ENCODE measurements at regions not wholly inside any gene's neighbourhood (a gene's known extent, or its start where the extent isn't known, plus 50 kb on each side); places are given as distances from the start of the nearest gene placed in this dataset.

- no peak for DNase-seq
Measured at GRCh38 chr1:243943671-243944428, 93.8 kb upstream of the AKT3 start.

- peak; percentile 19 for DNase-seq
Measured at GRCh38 chr1:243942196-243943150, 92.4 kb upstream of the AKT3 start.

- no peak for DNase-seq
Measured at GRCh38 chr1:243940451-243940850, 90.4 kb upstream of the AKT3 start.

- DNase-seq, result no peak
Measured at GRCh38 chr1:243939167-243939848, 89.3 kb upstream of the AKT3 start.

- DNase-seq, result no peak
Measured at GRCh38 chr1:243938208-243938607, 88.2 kb upstream of the AKT3 start.

- DNase-seq, result no peak
Measured at GRCh38 chr1:243933495-243933894, 83.5 kb upstream of the AKT3 start.

- no peak for DNase-seq
Measured at GRCh38 chr1:243931957-243932356, 81.9 kb upstream of the AKT3 start.

- no peak for DNase-seq
Measured at GRCh38 chr1:243930822-243931671, 81.0 kb upstream of the AKT3 start.

GRCh38 chr1:243927381-243927780 lies 77.3 kb upstream of the AKT3 start:
- no peak for DNase-seq

GRCh38 chr1:243926803-243927245 lies 76.8 kb upstream of the AKT3 start:
- DNase-seq, result no peak

GRCh38 chr1:243926299-243926698 lies 76.3 kb upstream of the AKT3 start:
- DNase-seq, result no peak

GRCh38 chr1:243924588-243925349 lies 74.7 kb upstream of the AKT3 start:
- DNase-seq, result no peak

GRCh38 chr1:243924188-243924587 lies 74.1 kb upstream of the AKT3 start:
- no peak for DNase-seq

GRCh38 chr1:243923292-243924171 lies 73.5 kb upstream of the AKT3 start:
- no peak for DNase-seq

- DNase-seq, result no peak
Measured at GRCh38 chr1:243921111-243921510, 71.1 kb upstream of the AKT3 start.

GRCh38 chr1:243917863-243918565 lies 68.0 kb upstream of the AKT3 start:
- DNase-seq, result no peak

- DNase-seq, result peak; percentile 51
Measured at GRCh38 chr1:243917177-243917862, 67.3 kb upstream of the AKT3 start.

GRCh38 chr1:243916160-243916559 lies 66.1 kb upstream of the AKT3 start:
- no peak for DNase-seq

- no peak for DNase-seq
Measured at GRCh38 chr1:243912347-243912746, 62.3 kb upstream of the AKT3 start.

Measured in stimulated activated CD4-positive, alpha-beta T cell treated with anti-CD3 and anti-CD28 coated beads, Interleukin-15, amount 100 ng/mL, for 24 hours (primary cell).